Retinal pigment epithelial cell (primary cell): ENCODE measurements at regions not wholly inside any gene's neighbourhood (a gene's known extent, or its start where the extent isn't known, plus 50 kb on each side); places are given as distances from the start of the nearest gene placed in this dataset.

Source experiments
- DNase-seq: peaks from one replicate; pipeline ENCODE4 v3.0.0-alpha.2; 2010; ENCODE audit warnings: low read depth
- H3K4me3 ChIP-seq: 2 replicates; pipeline ENCODE4 v1.5.1; 2011; ENCODE audit warnings: mild to moderate bottlenecking, low read length, control low read depth, moderate library complexity
- CTCF ChIP-seq: conservative IDR thresholded peaks from 2 replicates; pipeline ENCODE4 v1.5.1; 2011; ENCODE audit warnings: low read depth, low read length, control low read depth, inconsistent platforms

GRCh38 chrX:122555925-122556324, 628.2 kb upstream of the GRIA3 start:
- TF ChIP-seq CTCF: no peak
- DNase-seq: no peak

GRCh38 chrX:122565952-122566351, 618.1 kb upstream of the GRIA3 start:
- DNase-seq: peak; percentile 72
- no peak for TF ChIP-seq CTCF
- H3K4me3 ChIP-seq: no peak overlapping the region

More at GRCh38 chrX:122555925-122556324, 628.2 kb upstream of the GRIA3 start:
- H3K4me3 ChIP-seq: no peak overlapping the region

GRCh38 chrX:122566401-122566800, 617.7 kb upstream of the GRIA3 start:
- no peak for DNase-seq
- no peak for TF ChIP-seq CTCF
- H3K4me3 ChIP-seq: no peak overlapping the region

- no peak overlapping the region for H3K4me3 ChIP-seq
- no peak for DNase-seq
- TF ChIP-seq CTCF: no peak
Measured at GRCh38 chrX:122567911-122568310, 616.2 kb upstream of the GRIA3 start.

GRCh38 chrX:122572461-122572860, 611.6 kb upstream of the GRIA3 start:
- TF ChIP-seq CTCF: no peak
- no peak for DNase-seq

GRCh38 chrX:122579036-122579435, 605.0 kb upstream of the GRIA3 start:
- DNase-seq: no peak
- H3K4me3 ChIP-seq: no peak overlapping the region
- no peak for TF ChIP-seq CTCF

More at GRCh38 chrX:122572461-122572860, 611.6 kb upstream of the GRIA3 start:
- H3K4me3 ChIP-seq: no peak overlapping the region

GRCh38 chrX:122579526-122579925, 604.6 kb upstream of the GRIA3 start:
- H3K4me3 ChIP-seq: no peak overlapping the region
- TF ChIP-seq CTCF: no peak
- no peak for DNase-seq
